HG03558 (cell line): ENCODE measurements at regions not wholly inside any gene's neighbourhood (a gene's known extent, or its start where the extent isn't known, plus 50 kb on each side); places are given as distances from the start of the nearest gene placed in this dataset.
"Not testable (repeated sequence)": the region's sequence is repeated elsewhere in the genome, so short reads cannot be mapped to it uniquely, and the experiment has no call there.

ENCODE experiments used
- ATAC-seq: cut with Tn5 transposase; IDR thresholded peaks from one replicate; pipeline ENCODE4 v1.9.1; 2021; ENCODE audit warnings: moderate number of reproducible peaks; ENCODE audit not compliant: unreplicated experiment; ENCODE audit errors: extremely low read depth

DNA sequence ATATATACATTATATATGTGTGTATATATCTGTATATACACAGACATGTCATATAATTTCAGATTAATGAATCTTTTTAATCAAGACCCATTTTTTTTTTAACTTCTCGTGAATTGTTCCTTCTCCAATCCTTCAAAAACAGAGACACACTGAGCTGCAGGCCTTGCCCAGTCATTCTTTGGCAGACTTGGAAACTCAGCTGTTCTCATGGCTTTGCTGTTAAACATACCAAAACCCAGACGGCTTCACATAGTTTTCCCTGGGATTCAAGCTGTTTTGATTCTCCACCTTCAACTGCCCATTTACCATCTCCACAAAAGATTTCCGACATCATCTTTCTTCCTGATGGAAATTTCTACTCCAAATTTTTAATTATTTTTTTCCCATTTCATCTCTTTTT, 148.7 kb downstream of the KCNJ2 start:
- no peak for ATAC-seq

DNA sequence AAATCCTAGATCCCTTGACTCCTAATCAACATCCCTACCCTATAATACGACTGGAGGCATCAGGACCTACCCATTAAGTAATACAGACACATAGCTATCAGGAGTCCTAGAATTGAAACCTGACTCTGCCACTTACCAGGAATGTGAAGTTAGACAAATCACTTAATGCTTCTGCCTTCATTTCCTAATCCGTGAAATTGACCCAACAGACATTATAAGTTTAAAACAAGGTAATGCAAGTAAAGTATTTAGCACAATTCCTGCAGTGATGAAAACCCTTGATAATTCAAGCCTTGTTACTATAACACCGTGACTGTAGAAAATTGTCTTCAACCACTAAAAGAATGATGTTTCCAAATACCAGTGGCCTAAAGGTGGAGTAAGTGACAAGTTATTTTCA, 150.2 kb downstream of the KCNJ2 start:
- no peak for ATAC-seq

DNA sequence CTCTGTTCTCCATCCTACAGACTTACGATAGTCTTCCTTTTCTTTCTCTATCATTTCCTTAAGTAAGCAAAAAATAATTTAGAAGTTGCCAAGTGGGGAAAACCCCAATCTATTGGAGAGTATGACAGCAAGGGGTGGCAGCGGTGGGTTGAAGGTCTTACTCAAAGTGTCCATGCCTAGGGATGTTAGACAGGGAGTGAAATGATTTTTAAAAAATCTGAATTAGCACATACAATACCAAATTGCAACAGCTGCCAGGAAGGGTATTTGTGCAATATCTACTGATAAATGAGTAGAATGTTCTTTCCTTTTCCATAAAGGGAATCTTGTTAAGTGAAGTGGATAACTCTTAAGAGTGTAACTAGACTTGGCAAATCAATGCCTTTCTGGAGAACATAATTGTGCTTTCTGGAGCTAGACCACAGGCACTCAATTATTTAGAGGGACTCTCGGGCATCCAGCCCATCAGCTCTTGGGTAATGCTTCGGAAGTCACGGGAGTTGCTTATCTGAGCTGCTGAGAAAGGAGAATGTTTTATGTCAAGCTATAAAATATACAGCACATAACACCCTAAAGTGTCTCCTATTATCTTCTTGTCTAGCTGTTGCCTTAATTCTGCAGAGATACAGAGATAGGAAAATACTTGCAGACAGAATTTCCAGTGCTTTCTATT, 151.5 kb downstream of the KCNJ2 start:
- no peak for ATAC-seq

DNA sequence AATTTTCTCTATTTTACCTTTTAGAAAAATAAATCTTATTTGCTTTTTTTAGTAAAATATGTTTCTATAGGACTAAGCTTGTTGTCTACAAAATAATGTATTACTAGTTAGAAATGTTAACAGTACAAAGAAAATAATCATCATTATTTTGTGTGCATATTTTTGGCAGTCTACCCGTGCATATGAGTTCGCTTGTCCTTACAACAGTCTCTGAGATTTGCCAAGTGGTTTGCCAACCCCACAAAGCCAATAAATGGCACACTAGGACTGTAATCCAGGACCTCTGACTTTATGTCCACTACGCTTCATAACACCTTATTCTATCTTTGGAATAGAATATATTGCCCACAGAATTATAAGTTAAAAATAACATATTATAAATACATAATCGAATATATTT, 152.0 kb downstream of the KCNJ2 start:
- ATAC-seq, result no peak

DNA sequence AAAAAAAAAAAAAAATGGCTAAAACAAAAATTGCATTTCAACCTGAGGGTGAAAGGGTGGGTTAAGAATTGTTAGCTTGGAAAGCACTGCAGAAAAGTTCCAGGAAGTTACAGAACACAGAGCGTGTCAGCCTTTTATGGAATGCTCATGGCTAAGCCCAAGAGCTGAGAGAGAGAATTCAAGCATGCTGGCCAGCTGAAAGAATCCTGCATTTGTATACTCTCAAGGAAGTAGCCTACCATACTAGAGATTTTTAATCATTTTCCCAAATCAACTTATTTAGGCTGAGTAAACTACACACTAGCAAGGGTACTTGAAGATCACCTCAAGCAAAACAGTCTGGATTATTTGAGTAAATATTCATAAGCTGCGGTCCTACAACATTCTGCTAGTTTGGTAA, 153.9 kb downstream of the KCNJ2 start:
- no peak for ATAC-seq

DNA sequence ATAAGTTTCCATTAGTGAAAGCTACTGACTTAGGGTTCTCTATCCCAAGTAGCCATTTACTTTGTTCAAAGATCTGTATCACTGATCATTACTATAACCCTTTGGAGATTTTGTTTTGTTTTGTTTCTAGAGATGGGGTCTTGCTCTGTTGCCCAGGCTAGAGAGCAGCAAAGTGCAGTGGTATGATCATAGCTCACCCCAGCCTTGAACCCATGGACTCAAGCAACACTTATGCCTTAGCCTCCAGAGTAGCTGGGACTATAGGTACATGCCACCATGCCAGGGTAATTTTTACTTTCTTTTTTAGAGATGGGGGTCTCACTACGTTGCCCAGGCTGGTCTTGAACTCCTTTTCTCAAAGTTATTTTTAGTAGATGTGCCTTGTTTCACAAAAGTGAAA, 154.7 kb downstream of the KCNJ2 start:
- ATAC-seq, result no peak

DNA sequence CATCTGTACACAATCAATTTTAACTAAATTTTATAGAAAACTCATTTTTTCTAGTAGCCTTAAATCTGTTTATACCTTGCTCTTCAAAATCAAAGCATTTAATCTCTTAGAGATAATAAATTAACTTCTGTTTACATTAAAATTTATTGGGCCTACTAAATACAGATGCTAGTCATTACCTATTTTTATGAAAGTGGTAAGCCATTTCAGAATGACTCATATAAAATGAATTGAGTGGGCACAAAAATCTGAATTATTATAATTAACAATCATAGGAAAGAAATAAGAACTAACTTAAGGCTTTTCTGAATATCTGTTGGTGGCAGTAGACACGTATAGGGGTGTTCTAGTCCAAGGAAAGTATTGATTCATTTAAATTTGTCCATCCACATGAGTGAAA, 157.9 kb downstream of the KCNJ2 start:
- ATAC-seq, result no peak

DNA sequence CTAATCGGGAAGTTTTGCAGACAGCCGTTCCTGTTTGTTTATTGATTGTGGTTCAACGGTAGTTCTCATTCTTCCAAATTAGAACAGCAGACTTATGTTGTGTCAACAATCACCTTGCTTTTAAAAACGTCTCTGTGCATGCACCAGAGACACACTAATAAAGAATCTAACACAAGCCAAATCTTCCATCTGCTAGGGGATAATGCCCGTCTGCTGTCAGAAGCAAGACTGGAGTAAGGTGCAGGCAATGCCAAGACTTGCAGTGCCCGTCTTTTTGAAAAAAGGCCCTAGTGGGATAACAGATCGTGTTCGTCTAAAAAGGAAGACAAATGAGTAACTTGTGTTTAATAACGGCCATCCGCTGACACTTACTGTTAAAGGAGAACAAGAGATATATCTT, 158.4 kb downstream of the KCNJ2 start:
- ATAC-seq, result no peak

DNA sequence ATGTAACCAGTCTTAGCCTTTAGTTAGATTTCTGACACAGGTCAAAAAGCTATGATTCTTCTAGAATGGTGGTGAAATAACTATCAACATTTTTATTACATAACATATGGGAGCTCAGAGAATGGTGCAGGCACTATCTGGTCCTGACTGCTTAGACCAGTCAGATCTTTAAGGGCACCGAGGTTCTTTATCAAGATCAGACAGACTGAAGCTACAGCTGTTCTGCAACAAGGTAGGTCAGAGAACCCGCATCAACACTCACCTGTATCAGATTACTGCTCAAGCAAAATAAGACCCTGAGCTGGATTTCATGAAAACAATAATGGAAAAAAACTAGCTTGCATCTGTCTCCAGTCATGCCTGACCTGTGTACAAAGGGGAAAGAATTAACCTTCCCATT, 160.4 kb downstream of the KCNJ2 start:
- ATAC-seq, result no peak

DNA sequence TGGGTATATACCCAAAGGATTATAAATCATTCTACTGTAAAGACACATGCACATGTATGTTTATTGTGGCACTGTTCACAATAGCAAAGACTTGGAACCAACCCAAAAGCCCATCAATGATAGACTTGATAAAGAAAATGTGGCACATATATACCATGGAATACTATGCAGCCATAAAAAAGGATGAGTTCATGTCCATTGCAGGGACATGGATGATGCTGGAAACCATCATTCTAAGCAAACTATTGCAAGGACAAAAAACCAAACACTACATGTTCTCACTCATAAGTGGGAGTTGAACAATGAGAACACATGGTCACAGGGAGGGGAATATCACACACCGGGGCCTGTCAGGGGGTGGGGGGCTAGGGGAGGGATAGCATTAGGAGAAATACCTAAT, 161.7 kb downstream of the KCNJ2 start:
- ATAC-seq, result not testable (repeated sequence)

DNA sequence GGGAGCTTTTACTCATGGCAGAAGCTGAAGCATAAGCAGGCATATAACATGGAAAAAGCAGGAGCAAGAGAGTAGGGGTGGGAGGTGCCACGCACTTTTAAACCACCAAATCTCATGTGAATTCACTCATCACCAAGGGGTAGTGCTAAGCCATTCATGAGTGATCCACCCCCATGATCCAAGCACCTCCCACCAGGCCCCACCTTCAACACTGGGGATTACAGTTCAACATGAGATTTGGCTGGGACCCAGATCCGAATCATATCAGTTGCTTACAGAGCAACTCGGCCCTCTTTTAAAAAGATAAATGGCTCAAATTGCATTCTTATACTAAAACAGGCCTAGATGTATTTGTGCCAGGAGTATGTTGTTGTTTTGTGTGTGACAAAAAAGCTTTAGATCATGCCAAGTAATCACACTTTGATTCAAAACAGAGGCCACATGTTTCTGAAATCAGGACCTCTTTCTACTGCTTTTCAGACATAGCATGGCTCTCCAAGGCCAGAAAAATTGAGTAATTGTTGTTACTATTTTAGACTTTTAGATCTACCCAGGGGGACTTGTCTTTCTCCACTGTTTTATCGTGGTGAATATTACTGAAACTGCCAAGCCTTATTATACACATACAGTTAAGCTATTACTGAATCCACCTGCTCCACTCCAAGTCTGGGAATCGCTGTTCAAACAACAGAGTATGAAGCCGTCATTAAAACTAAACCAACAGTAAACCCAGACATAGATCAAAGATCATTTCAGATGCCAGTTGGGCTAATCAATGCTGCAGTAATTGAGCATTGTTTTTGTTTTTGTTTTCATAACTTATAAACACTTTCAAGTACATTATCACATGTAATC, 163.3 kb downstream of the KCNJ2 start:
- ATAC-seq, result no peak

DNA sequence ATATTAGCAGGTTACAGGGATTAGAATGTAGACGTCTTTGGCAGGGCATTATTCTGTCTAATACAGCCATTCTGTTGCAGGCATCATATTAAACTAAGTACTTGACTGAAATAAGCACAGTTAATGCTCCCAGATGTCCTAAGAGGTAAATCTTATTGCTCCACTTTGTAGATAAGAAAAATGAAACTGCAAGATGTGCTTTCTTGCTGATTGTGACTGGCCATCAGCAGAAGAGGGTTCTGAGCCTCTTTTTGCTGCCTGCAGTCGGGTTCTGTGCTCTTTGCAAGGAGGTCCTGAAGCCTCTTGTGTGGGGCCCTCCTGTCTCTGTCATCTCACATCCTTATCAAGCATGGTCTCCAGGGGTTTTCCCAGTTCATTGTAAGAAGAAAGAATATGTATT, 167.1 kb downstream of the KCNJ2 start:
- no peak for ATAC-seq

DNA sequence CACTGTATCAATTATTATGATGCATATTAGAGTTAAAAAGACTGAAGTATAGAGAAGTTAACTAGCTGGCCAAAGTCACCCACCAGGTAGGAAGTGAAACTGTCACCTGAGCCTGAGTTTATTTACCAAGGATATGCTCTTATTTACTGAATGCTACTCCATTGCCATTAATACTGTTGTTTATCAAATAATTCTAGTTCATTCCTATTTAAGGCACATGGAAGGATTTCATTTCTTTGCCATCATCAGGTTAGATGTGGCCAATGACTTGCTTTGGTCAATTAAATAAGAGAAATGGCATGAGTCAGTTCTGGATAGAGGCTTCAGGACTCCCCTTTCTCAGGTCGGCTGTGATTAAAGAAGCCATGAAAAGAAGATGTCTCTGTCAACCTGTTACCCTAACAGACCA, 169.6 kb downstream of the KCNJ2 start:
- no peak for ATAC-seq

DNA sequence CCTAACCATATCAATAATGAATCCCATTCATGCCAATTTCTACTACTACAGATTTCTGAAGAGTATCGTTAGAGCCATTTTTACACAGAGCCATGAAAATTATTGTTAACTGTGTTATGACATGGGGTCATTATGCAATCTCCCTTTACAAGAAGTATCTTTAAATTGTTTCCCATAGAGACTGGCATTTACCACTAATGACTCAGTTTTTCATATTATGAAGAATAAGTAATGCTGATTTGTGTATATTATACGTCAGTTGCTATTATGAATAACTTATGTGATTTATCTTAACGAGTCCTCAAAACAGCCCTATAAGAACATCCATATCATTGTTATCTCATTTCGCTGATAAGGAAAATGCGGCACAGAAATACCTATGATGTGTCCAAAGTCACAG, 173.8 kb downstream of the KCNJ2 start:
- ATAC-seq, result no peak

DNA sequence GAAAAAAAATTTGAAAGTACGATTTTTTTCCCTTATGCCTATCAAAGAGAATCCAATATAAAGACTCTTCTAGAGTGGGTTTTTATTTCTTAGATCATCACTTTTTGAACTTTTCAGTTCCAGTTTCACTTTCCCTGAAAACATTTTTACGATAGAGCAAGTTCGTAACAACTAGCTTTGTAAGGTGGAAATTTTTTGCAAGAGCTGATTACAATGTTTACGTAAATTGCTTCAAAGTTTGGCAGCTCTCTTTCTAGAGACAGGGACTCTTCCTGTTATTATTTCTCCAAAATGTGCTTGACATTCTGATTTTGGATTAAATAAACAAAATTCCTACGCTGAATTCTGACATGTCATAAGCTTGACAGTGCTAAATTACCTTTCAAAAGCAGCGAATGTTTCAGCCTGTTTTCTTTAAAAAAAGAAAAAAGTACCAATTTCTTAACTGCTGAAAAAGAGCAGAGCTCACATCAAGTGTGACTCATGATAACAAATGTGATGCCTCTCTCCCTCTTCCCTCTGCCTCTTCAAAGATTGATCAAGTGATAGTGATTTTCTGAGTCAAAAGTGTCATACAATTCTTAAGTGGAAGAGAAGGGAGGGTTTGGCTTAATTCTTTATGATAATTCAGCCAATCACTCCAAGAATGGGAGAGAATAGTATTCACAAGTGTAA, 175.2 kb downstream of the KCNJ2 start:
- ATAC-seq, result no peak

DNA sequence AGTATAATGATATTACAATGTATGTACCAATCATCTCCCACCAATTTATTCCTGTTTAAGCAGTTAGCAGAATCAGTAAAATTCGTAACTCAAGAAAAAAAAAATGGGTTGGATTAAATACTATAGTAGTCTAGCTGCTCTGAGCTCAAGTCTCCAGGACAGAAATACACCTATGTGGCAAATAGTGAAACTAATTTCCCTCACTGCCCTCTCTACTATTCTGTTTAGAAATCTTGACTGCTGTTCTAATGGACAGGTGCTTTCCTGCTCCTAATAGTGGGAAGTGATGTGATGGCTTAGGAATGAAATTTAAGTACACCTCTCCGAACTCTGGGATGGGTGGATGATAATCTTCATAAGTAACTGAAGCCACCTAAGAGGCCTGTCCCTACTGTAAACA, 175.7 kb downstream of the KCNJ2 start:
- ATAC-seq, result no peak

DNA sequence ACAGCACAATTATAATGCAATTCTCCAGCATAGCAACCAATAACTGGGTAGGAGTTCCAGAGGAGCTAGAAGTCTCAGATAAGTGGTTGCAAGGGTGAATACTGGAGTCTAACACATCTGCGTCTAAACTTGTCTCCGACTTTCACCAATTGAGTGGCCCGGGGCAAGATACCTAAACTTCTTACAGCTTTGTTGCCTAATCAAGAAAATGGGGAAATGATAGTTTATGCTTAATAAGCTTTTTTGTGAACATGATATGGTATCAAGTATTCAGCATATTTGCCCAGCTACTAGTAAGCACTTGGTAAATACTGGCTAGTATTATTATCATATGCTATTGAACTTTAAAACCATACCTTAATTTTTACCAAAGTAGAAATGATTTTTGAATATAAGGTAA, 183.5 kb downstream of the KCNJ2 start:
- ATAC-seq, result no peak

DNA sequence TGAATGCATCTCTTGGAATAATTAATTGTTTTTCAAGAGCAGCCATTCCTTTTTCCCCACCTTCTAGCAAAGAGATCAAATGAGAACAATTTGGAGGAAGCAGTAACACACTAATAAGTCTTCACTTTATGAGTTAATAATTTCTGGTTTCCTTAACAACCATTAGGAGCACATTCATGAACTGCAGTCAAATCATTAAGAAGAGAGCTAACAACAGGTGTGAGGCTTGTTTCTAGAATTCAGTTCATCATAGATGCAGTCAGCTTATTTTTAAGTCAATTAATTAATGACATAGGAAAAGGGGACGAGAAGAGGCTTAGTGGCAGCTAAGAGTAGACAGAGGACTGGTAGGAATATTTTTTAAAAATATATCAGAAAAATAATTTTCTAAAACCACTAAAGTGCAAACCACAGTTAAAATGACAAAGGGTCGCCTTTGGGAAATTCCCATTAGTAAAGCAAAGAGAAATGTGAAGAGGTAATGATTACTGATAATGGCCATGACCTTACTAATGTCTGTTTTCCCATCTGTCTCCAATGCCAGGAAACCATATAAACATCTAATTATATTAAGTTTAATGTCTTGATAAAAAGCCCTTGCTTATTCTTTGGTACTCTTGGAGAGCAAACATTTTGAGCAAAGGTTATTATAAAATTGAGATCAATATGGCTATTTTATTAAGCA, 184.2 kb downstream of the KCNJ2 start:
- ATAC-seq, result no peak

DNA sequence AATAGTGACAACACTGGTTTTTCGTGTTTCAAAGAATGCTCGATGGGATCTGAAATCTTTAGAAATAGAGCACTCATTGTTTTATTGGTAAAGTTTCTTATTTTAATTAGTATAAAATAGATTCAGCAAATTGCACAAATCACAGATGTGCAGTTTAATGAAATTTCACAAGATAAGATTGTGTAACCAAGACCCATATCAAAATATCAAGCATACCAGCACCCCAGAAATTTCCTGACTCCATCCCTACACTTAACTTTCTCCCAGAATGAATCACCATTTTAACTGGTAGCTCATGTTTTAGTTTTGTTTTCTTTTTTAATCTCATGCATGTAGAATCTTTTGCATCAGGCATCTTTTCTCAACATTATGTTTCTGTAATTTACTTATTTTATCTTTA, 185.9 kb downstream of the KCNJ2 start:
- ATAC-seq, result no peak

DNA sequence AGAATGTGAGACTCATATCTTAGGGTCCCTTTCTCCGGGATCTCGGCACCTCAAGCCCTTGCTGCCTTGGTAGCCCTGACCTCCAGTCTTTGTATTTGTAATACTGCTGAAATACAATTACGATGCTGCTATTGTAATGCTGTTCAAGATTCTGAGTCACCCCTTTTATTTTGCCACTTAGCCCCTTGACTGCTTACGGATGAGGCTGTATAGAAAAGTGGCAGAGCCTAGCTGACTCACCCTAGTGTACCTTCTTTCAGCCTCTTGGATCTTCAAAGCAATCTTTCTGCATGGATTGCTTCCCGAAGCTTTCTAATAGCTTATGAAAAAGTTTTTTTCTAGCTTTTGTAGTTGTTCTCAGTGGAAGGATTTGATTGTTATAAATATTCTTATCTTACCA, 187.9 kb downstream of the KCNJ2 start:
- ATAC-seq, result no peak

DNA sequence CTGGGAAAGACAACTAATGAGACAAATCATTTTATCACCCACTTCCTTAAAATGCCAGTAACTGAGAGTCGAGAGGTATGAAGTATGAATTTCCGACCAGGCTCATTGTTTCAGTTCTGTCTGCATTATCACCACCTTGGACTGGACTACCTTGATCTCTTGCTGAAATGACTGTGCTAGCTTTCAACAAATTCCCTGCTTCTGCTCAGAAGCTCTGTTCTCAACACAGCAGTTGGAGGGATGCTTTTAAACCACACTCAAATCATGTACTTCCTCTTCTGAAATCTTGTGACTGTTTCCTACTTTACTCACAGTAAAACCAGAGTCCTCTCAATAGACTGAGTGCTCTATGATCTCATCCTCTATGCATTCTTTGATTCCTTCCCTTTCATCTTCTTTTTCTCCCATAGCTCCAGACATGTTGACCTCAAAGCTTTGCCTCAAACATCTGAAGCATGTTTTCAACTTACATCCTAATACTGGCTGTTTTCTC, 195.8 kb downstream of the KCNJ2 start:
- ATAC-seq, result peak; percentile 88
